ENCODE measurements at regions not wholly inside any gene's neighbourhood (a gene's known extent, or its start where the extent isn't known, plus 50 kb on each side); places are given as distances from the start of the nearest gene placed in this dataset.

DNA sequence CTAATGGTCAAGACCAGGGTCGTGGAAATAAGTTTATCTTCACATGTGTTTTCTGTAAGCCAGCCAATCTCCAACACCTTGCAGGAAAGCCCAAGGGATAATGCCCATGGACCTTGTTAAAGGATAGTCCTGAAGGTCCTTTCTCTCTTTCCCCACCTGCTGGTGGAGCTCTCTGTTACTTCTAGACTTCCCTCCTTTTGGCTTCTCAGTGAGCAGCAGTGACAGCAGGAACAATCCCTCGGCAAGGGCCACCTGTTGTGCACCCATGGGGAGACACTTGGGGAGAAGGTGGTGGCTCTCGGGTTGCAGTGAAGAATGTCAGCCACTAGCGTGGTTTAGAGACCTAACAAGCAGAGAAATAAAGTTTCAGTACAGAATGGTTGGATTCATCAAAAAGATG is 84.0 kb upstream of the OSBPL11 start:
- TF ChIP-seq ZNF384 (IDR thresholded peaks at IDR 0.05) (no peak), SP1 (IDR thresholded peaks at IDR 0.05) (no peak), BHLHE40 (IDR thresholded peaks at IDR 0.05; ENCODE audit: borderline replicate concordance) (no peak), PKNOX1 (IDR thresholded peaks at IDR 0.05) (no peak), ELF4 (IDR thresholded peaks at IDR 0.05) (no peak)
